ENCODE measurements at regions not wholly inside any gene's neighbourhood (a gene's known extent, or its start where the extent isn't known, plus 50 kb on each side); places are given as distances from the start of the nearest gene placed in this dataset.
"Not testable (repeated sequence)": the region's sequence is repeated elsewhere in the genome, so short reads cannot be mapped to it uniquely, and the experiment has no call there.

DNA sequence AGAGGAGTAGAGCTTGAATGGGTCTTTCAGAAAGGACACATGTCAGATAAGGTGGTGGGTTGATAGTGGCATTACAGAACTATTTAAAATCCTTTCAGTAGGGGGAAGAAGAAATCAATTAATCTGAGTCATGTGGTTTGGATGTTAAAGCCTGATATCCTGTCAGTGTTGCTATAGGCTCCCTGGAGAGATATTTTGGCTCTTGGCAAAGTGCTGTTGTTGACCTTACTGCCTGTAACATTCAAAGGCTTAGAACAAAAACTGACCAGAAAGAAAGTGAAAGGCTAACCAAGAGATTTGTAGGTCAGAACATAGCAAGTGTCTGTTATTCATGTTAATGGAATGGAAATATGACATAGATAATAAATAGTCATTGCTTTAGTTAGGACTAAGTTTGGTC lies 552.9 kb downstream of the DIPK2A start:
- no peak for DNase-seq

DNA sequence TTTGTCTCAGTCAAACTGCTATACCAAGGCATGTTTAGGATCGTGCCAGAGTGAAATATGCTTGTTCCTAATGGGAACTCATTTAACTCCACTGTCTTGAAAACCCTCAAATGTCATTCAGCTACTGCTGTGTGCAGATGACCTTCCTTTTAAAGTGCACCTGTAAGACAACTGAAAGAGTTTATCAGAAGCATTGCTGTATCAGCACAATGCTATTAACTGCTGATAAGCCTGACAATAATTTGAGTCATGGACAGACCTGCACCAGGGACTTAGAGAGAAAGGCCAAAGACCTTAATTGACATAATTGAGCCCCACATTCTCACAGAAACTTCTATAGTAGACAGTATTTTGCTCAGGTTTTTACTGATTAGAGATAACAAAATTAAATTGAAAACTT lies 557.9 kb downstream of the DIPK2A start:
- no peak for DNase-seq

DNA sequence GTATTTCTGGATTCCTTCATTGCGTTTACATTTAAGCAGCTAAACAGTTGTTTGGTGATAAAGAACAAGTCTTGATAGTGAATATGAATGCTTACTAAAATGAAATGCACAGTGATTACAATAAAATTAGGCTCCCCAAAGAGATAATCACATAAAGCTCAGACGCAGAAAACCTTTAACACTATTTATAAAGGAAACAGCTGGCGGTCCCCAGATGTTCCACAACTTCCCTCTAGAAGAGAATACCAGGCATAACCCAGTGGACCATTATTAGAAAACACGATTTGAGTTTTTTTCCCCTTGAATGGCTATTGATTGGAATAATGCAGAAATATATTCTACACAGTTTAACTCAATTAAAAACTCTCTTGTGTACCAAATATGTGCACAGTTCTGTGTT lies 573.2 kb downstream of the DIPK2A start:
- DNase-seq: no peak

DNA sequence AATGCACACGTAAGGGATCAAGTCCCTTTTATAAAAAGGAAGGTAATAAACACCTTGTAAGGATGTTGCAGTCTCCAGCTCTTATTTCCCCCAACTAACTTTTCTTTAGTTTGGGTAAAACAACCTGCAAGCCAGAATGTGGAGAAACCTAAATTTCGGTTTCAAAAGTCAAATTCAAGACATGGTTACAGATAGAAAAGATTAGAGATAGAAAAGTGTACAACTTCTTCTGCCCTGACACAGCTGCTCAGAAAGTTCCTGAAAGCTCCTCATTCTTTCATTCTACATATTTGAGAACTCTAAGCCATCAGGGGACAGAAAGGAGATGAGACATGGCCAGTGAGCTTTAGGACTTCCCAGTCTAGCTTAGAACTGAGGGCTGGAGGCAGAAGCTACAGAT lies 574.9 kb downstream of the DIPK2A start:
- DNase-seq: no peak

DNA sequence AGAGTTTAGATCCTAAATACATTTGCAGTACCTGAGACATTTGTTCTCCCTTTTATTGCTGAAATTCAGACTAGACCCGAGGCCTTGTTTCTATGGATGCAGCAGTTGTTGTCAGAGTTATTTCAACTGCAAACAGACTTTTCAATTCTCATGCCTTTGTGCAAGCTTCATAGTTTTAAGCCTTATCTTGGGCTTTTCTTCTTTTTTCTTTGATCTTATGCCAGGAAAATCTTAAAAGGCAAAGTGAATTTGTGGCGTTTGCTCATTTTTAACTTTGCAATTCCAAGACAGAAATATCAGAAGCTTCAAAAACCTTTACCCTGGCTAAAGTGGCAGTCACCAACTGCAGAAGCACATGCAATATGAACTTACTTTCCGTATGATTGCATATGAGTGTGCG lies 576.7 kb downstream of the DIPK2A start:
- DNase-seq: no peak

DNA sequence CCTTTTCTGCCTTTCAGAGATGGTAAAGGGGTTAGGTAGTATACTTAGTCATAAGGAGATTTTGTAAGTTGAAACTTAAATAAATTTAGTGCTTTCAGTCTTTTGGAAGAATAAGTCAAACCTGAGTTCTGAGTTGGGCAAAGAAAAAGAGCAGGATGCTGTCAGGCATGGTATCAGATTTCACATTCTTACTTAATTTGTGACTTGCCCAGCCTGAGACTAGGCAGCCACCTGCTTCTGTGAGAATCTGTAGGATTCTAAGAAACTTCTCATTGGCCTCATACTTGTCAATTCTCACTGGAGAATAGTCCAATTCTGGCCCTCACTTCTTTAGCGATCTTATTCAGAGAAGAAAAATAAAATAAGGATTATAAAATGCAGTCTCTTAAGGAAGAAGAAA lies 577.5 kb downstream of the DIPK2A start:
- no peak for DNase-seq

DNA sequence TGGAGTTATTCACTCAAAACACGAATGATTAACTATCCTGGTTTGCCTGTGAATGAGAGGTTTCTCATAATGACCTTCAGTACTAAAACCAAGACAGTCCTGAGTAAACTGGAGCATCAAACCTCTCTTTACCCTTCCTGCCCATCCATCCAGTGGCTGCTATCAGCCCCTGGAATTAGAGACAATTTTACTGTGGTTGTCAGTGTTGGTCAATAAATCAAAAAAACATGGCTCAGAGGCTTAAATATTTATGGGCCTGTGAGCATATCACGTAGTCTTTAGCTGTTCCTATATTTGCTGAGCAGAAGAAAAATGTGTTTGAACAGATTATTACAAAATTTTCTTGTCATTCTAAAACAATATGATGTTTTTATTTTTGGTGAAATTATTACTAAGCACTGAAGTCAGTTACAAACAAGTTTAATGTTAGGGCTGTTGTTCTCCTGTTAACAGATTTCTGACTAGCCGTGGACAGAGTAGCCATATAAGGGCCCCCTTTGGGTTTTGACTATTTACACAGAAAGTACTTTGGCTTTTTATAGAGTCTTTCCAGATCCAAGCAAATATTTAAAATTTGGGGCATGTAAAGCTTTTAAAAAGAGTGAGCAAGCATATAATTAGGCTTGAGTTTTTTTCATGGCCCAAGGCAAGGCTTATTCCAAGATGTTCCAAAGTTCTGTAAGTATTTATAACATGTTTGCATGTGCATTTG lies 580.9 kb downstream of the DIPK2A start:
- DNase-seq: no peak

DNA sequence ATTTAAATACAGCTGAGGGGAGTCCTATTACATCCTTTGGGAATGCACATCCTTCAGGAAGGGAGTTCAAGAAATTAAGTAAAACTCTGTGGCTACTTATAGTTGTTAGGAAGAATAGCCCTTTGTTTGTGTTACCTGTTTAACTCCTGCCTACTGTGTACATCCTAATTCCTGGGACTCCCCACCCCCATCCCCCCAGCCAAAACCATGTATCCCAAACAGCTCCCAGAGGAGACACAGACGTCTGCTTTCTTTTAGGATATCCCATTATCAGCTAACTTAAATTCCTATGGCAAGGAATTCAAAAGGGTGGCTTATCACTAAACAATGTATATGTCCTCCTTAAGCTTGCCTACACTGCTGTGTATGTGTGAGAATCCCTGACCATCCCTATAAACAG lies 581.7 kb downstream of the DIPK2A start:
- no peak for DNase-seq

DNA sequence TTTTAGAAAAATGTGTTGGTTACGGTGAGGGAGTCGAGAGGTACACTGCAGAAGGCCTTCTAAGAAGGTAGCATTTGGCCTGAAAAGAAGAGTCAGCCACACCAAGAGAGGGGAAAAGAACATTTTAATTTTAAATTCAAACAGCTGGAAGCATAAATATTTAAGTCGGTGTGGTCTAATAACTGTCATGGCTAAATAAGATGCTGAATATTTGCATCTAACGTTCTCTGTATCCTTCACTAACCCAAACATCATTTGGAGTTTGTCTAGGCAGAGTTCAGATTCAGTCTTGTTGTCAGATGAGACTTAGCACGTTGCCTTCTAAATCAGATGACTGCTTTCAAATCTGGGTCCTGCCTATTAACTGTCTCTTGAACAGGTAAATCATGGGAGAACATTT lies 583.3 kb downstream of the DIPK2A start:
- no peak for DNase-seq

DNA sequence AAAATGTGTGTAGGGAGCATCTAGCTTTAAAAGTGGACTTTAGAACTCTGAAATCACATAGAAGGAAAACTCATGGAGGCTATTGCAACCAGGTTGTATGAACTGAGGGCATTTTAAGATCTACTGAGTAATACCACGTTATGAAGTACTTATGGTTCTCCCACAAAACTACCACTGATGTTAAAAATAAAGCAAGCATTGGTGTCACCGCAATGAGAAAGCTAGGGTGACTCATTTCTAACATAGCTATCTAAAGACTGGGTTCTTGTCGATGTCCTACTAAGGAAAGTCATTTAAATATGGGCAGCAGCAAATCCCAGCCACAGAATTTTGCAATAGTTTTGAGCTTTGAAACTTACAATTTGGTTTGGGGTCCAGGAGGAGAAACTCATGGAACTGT lies 584.8 kb downstream of the DIPK2A start:
- no peak for DNase-seq

DNA sequence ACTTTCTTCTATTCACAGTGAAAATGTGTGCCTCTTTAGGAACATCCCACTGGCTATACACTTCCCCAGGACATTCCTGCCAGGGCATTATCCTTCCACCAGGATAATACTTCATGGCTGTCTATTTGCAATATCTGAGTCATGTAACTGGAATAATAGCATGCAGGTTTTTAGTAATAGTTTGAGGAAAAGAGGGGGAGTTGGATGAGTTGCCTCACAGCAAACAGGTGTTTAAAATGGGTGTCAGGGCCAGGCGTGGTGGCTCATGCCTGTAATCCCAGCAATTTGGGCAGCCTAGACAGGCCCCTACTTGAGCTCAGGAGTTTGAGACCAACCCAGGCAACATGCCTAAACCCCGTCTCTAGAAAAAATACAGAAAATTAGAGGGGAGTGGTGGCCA lies 585.9 kb downstream of the DIPK2A start:
- no peak for DNase-seq

DNA sequence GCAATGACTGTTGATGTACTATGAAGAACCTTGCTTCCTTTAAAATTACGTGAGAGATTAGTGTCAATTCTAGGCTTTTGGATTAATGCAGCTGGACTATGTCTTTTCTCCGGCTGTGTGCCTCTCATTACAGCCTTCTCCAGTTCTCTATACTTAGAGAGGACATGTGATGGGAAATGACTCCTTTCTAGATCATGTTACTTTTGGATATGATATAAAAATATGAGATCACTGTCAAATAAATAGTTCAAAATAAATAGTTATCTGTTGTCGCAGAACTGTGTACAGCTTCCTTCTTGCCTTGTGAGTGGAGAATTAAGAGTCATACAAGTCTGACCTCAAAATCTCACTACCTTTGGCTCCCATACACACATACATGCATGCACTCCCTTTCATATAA lies 592.4 kb downstream of the DIPK2A start:
- no peak for DNase-seq

DNA sequence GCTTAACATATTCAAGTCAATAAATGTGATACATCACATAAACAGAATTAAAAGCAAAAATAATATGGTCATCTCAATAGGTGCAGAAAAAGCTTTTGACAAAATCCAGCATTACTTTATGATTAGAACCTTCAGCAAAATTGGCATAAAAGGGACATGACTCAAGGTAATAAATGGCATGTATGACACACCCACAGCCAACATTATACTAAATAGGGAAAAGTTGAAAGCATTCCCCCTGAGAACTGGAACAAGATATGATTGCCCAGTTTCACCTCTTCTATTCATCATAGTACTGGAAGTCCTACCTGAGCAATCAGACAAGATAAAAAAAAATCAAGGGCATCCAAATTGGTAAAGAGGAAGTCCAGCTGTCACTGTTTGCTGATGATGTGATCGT lies 594.7 kb downstream of the DIPK2A start:
- DNase-seq: no peak

DNA sequence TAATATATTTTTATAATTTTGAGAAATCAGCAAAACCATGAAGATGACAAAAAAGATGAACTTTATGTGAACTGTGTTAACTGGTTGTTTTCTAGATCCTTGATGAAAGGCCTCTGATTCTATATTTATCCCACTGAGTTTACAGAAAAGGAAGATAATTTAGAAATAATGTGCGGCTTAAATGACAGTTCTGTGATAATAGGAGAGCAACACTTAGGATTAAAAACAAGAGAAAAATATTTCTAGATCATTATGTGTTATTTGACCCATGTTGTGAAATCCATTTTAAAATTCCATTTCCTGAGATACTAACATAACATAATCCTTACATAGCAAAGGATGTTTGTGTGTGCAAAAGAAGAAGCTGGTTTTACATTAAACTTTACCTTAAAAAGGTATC lies 598.0 kb downstream of the DIPK2A start:
- no peak for DNase-seq

DNA sequence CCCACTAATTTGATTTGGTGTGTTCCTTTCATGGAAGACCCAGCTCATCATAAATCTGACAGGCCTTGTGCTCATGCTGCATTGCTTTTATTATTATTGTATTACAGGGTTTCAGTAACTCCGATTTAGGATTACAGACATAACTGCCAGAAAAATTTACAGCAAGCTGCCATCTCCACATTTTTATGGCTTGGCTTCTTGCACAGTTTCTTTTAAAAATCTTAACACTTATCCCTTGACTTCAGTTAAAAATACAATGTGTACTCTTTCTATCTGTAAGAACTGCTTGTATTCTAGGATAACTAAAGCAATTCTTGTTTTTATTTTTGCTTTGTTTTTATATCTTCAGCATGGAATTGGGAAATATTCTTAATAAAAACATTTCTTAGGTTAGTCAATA lies 612.2 kb downstream of the DIPK2A start:
- no peak for DNase-seq

DNA sequence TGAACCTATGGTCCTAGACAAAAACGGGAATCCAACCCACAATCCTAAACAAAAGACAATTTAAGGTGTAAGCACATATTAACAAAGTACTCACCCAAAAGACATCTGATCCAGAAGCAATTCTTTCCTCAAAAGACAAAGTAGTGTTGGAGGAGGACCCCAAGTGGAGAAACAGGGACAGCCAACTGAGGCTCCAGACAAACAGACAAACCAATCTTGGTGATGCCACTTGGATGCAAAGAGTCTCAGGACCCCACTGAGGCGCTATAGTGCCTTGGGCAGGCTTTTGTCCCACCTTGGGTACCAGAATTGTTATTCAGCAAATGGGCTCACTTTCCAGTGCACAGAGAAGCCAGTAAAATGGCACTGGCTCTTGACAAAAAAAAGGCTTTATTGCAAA lies 613.8 kb downstream of the DIPK2A start:
- DNase-seq: no peak

DNA sequence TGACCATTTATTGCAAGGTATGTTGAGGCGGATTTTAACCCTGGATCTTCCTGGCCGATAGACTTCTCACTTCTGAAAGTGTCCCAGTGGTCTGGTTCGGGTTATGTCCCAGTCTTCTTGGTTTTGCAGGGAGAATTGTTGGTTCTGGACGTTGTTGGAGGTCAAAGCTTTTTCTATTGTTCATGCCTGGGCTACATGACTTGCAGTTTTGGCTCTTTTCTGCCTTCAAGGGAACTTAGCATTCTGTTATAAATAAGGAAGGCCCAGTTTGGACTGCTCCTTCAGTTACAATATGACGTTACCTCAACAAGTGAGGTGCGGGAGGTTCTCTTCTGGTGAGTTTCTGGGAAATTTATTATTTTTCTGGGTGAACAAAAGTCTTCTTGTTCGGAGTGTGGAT lies 614.3 kb downstream of the DIPK2A start:
- DNase-seq: no peak

DNA sequence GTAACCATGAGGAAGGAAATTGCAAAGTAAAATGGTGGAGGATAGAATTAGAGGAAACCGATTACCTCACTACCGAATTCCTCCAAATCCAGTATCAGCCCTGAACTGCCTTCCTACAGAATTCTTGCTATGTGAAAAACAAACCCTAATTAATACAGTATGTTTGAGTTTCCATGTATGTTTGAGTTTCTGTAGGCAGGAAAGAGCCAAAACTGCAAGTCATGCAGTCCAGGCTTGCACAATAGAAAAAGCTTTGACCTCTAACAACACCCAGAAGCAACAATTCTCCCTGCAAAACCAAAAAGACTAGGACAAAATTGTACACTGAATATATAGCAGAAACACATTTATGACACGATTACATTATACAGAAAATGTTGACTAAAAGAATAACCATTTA lies 614.8 kb downstream of the DIPK2A start:
- DNase-seq: no peak

DNA sequence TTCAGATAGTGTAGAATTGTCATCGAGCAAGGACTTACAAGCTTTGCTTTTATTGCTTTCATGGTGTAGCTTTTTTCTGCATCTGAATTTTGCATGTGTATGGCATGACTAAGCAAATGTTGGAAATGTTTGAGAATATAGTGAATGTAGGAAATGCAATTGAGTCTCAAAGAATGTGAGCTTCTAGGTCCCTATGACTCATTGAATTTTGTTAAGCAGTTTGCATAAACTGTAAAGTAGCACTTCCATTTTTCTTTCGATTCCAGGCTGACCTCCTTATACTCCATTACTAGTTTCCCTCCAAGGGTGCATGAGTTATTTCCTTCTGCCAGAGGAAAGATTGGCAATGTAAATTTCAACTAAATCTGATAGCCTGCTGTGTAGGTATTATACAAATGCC lies 619.2 kb downstream of the DIPK2A start:
- DNase-seq: no peak

DNA sequence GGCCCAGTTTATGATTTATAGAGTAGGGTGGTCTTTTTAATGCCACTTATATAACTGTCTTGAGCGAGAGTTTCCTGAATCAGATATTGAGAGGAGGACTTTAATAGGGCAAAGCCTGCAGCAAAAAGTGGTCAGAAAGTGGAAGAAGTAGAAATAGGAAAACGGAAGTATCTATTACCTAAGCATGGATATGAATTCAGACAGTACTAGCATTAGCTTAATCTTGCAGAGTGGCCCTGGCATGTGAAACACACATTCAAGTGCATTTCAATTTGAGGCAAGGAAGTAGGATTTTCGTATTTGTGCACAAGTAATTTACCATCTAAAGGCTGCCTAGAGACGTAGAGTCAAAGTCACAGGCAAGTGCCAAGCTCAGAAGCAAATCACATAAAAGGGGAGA lies 622.3 kb downstream of the DIPK2A start:
- no peak for DNase-seq

DNA sequence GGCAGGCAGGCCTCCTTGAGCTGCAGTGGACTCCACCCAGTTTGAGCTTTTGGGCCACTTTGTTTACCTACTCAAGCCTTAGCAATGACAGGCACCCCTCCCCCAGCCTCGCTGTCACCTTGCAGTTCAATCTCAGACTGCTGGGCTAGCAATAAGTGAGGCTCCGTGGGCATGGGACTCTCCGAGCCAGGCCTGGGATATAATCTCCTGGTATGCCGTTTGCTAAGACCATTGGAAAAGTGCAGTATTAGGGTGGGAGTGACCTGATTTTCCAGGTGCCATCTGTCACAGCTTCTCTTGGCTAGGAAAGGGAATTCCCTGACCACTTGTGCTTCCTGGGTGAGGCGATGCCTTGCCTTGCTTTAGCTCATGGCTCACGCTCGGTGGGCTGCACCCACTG lies 648.6 kb downstream of the DIPK2A start:
- not testable (repeated sequence) for DNase-seq

DNA sequence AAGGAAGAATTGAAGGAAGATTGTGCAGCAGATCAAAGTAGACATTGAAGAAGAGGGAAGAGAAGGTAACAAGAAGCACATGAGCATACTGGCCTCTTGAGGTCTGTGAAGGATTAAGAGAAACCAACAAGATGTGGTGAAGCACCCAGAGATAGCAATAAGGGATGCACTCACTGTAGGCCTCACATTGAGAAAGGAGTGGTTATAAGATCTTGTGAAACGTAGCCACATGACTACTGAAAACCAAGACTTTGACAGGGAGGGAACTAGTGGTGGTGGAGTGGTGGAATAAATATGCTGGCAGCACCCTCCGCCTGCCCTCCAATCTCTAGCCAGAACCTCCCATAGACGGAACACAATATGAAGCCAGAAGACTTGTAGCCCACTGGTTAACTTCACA lies 651.2 kb downstream of the DIPK2A start:
- DNase-seq: no peak

DNA sequence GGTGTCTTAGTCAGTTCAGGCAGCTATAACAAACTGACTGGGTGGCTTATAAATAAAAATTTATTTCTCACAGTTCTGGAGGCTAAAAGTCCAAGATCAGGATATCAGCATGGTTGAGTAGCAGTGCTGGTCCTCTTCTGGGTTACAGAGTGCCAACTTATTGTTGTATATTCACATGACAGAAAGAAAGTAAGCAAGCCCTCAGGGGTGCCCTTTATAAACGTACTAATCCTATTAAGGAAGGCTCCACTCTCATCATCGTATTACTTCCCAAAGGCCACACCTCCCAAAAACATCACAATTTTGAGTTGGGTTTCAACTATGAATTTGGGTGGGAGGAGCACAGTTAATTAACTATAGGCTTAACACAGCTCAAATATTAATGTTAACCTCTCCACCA lies 653.0 kb downstream of the DIPK2A start:
- no peak for DNase-seq

DNA sequence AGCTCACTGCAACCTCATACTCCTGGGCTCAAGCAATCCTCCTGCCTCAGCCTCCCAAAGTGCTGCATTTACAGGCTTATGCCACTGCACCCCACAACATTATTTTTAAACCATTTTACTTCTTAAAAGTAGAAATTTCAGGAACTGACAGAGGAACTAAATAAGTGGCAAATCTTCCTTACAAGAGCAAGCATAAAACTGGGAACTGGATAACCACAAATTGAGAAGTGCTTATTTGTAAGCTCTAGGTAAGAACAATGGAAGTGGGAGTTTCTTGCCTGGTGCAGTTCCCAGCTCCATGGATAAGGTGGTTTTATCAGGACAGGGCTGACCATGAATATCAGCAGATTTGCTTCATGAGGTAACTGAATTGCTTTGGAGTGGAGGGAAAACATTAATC lies 655.2 kb downstream of the DIPK2A start:
- DNase-seq: no peak

DNA sequence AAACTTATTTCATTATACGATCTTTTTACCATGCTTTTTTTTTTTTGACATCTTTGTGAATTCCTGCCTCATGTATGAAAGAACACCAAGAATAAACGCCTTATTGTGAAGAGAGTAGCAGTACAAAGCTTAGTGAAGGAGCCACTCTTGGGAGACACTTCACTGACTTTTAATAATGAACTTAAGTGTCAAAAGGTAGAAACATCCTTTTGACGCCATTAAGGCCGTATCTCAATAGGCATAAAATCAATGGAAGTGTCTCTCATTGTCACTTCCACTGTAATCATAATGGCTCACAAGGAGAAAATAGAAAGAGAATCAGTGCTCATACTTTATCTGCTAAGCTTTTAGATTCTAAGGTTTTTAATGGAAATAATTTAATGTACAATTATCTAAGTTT lies 657.8 kb downstream of the DIPK2A start:
- DNase-seq: no peak

Measured in muscle of arm (tissue), 1 donor.